CD4-positive, alpha-beta T cell (primary cell): ENCODE measurements at regions not wholly inside any gene's neighbourhood (a gene's known extent, or its start where the extent isn't known, plus 50 kb on each side); places are given as distances from the start of the nearest gene placed in this dataset.

Experiments used
- ATAC-seq: fragments of 200-7000 bp; cut with Tn5 transposase; one replicate; pipeline ENCODE4 v1.10.0; 2022; ENCODE audit warnings: mild to moderate bottlenecking; ENCODE audit not compliant: poor library complexity
- CTCF ChIA-PET: fragments of 350-600 bp; sonication (Branson Sonifier 250); formaldehyde crosslinking; loops from one replicate; lab custom pipeline; 2021; ENCODE audit warnings: antibody characterized with exemption, inconsistent platforms; lab: Charles Lee
- POLR2A ChIA-PET: fragments of 350-600 bp; sonication (Branson Sonifier 250); formaldehyde crosslinking; loops from one replicate; lab custom pipeline; 2021; ENCODE audit warnings: antibody characterized with exemption, inconsistent platforms; lab: Charles Lee
- DNase-seq, 14 experiments: peaks; one replicate each; pipeline ENCODE4 v3.0.0-alpha.2; 2013 to 2020; ENCODE audit warnings: mixed read lengths in 2 of 14
- H3K27ac ChIP-seq, 2 donors: one replicate each; pipeline versions ENCODE4 v1.5.1 to v1.7.0; 2013; ENCODE audit warnings: low read length in 2 of 2, low read depth in 1 of 2, mild to moderate bottlenecking in 1 of 2
- H3K27me3 ChIP-seq, 2 experiments: 1 replicate in 1 of 2; 2 replicates in 1 of 2; pipeline versions ENCODE4 v1.6.1 to v1.7.0; 2013; ENCODE audit warnings: low read length in 2 of 2, control low read depth in 1 of 2, mild to moderate bottlenecking in 1 of 2, moderate library complexity in 1 of 2; ENCODE audit not compliant: insufficient read depth in 2 of 2, control insufficient read depth in 1 of 2
- H3K36me3 ChIP-seq: one replicate; pipeline ENCODE4 v1.6.1; 2013; ENCODE audit warnings: low read length, control low read depth; ENCODE audit not compliant: insufficient read depth
- H3K4me1 ChIP-seq: one replicate; pipeline ENCODE4 v1.6.1; 2013; ENCODE audit warnings: low read length, control low read depth; ENCODE audit not compliant: insufficient read depth
- H3K4me3 ChIP-seq: one replicate; pipeline ENCODE4 v1.5.1; 2013; ENCODE audit warnings: mild to moderate bottlenecking, low read length, moderate library complexity
- H3K9me3 ChIP-seq, 2 experiments: 1 replicate in 1 of 2; 2 replicates in 1 of 2; pipeline versions ENCODE4 v1.6.1 to v1.7.0; 2013; ENCODE audit warnings: low read length in 2 of 2, mild to moderate bottlenecking in 2 of 2, control low read depth in 1 of 2, moderate library complexity in 1 of 2; ENCODE audit not compliant: control insufficient read depth in 1 of 2, insufficient read depth in 1 of 2
- H3K27ac Mint-ChIP-seq: one replicate; pipeline ENCODE4 v1.8.0; 2020; ENCODE audit warnings: mixed read lengths
- H3K27me3 Mint-ChIP-seq: one replicate; pipeline ENCODE4 v1.8.0; 2021; ENCODE audit warnings: mixed read lengths
- H3K36me3 Mint-ChIP-seq: one replicate; pipeline ENCODE4 v1.8.0; 2021; ENCODE audit warnings: low read depth, mixed read lengths
- H3K4me1 Mint-ChIP-seq: one replicate; pipeline ENCODE4 v1.8.0; 2021; ENCODE audit warnings: low read depth, mixed read lengths
- H3K4me3 Mint-ChIP-seq: one replicate; pipeline ENCODE4 v1.8.0; 2020; ENCODE audit warnings: mild to moderate bottlenecking, mixed read lengths
- H3K9me3 Mint-ChIP-seq: one replicate; pipeline ENCODE4 v1.8.0; 2020; ENCODE audit warnings: mixed read lengths
- intact Hi-C, 2 experiments: fragments of 100-400 bp; cut with DNase I in 1 of 2; cut with micrococcal nuclease in 1 of 2; formaldehyde crosslinking; loops; one replicate each; pipeline versions ENCODE4 v1.15.1 to v1.9.0; 2023 to 2025; cut with DNase I, micrococcal nuclease
- TF ChIP-seq, protein P1 (sequence below): fragments of 200-600 bp; IDR thresholded peaks from one replicate; pipeline ENCODE4 v1.8.0; 2022; ENCODE audit warnings: antibody characterized with exemption, mild to moderate bottlenecking

DNA sequence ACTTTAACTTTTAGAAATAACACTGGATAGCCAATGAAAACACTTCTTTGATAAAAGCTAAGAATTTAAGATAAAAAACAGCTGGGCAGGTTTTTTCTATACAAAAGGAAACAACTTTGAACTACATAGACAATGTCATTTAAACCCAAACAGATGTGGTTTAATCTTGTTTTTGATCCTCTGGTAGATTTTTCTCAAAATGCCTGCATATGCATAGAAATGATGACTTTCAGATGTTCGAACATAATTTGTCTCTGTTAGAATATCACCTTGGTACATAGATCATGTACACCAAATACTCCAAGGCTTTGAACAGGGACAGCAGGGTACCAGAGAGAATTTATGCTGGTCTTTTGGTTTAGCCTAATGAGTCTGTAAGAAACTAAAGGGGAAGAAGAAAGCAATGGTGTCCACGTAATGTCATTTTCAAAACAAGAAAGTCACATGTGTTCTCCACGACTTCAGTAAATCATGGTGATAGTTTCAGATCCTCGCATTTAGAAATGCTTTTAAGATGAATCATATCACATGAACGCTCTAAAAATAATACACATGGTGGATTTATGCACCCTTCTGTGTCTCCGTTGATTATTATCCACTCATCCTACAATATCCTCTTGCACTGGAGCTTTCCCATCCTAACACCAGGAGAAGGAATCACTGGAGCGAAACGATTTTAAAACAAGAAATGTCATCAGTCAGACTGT is 160.1 kb upstream of the PDZRN3 start:
- peaks cover 2% of the 10 kb centered on the region for H3K9me3 Mint-ChIP-seq
- intact Hi-C loops, result no loop called here
- no peaks in the 10 kb centered on the region for H3K27me3 ChIP-seq
- H3K27ac ChIP-seq, result no peak overlapping the region
- no peaks in the 10 kb centered on the region for H3K36me3 Mint-ChIP-seq
- H3K4me3 Mint-ChIP-seq, result no peak overlapping the region
- no peak for ATAC-seq
- CTCF ChIA-PET, result no interaction called here
- H3K36me3 ChIP-seq, result no peaks in the 10 kb centered on the region
- no peaks in the 10 kb centered on the region for H3K27me3 Mint-ChIP-seq
- H3K4me3 ChIP-seq, result no peak overlapping the region
- H3K4me1 ChIP-seq, result no peaks in the 10 kb centered on the region
- POLR2A ChIA-PET, result no interaction called here
- TF ChIP-seq, protein P1, sequence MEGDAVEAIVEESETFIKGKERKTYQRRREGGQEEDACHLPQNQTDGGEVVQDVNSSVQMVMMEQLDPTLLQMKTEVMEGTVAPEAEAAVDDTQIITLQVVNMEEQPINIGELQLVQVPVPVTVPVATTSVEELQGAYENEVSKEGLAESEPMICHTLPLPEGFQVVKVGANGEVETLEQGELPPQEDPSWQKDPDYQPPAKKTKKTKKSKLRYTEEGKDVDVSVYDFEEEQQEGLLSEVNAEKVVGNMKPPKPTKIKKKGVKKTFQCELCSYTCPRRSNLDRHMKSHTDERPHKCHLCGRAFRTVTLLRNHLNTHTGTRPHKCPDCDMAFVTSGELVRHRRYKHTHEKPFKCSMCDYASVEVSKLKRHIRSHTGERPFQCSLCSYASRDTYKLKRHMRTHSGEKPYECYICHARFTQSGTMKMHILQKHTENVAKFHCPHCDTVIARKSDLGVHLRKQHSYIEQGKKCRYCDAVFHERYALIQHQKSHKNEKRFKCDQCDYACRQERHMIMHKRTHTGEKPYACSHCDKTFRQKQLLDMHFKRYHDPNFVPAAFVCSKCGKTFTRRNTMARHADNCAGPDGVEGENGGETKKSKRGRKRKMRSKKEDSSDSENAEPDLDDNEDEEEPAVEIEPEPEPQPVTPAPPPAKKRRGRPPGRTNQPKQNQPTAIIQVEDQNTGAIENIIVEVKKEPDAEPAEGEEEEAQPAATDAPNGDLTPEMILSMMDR, result no peak
- no peaks in the 10 kb centered on the region for H3K4me1 Mint-ChIP-seq
- no peak overlapping the region for H3K27ac Mint-ChIP-seq
- no peaks in the 10 kb centered on the region for H3K9me3 ChIP-seq
- DNase-seq, result no peak

DNA sequence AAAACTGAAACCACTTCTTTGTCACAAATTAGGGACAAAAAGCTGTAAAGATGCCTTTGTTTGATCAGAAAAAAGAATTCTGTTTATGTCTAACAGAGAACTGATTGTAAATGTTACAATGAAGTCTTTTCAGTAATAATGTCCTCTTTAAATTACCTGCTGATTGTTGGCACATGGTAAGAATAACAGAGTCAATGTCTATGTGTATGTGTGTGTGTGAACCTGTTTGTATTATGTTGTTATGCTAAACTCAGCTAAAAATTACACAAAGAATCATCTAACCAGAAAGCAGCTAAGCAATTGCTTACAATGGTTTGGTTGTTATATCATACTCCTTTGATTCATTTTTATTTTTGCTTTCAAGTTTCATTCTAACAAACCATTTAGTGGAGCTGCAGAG is 159.1 kb upstream of the PDZRN3 start:
- Histone ChIP-seq H3K36me3 (no peaks in the 10 kb centered on the region), H3K27me3 (no peaks in the 10 kb centered on the region), H3K4me1 (no peaks in the 10 kb centered on the region), H3K4me3 (no peak overlapping the region), H3K9me3 (no peaks in the 10 kb centered on the region), H3K27ac (no peak overlapping the region)
- CTCF ChIA-PET, result no interaction called here
- peaks cover 2% of the 10 kb centered on the region for H3K9me3 Mint-ChIP-seq
- DNase-seq, result no peak
- no peak for ATAC-seq
- H3K4me1 Mint-ChIP-seq, result no peaks in the 10 kb centered on the region
- no peaks in the 10 kb centered on the region for H3K27me3 Mint-ChIP-seq
- H3K4me3 Mint-ChIP-seq, result no peak overlapping the region
- TF ChIP-seq, protein P1, result no peak
- no peaks in the 10 kb centered on the region for H3K36me3 Mint-ChIP-seq
- no peak overlapping the region for H3K27ac Mint-ChIP-seq
- POLR2A ChIA-PET, result no interaction called here
- intact Hi-C loops, result no loop called here

DNA sequence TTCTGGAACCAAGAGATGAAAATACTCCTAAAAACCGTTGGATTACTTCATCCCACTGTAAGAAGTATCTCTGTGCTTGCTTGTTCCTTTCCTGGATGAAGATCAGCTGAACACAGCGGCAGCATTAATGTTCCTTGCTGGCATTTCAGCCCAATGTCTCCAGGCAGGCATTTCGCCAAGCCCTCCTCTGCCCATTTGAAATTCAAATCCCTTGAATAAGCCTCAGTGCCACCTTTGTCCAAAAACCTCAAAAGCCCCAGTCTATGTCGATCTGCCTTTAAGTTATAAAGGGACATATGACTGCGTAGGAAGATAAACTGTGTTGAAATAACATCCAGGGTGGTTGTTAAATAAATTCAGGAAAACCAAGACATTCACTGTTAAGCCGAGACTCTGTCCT is 156.8 kb upstream of the PDZRN3 start:
- H3K4me1 ChIP-seq, result no peaks in the 10 kb centered on the region
- no peak overlapping the region for H3K4me3 Mint-ChIP-seq
- ChIA-PET POLR2A (interaction anchor here (0.6 kb wide), 1 partner anchor 17 kb away, joined by 3 read pairs; no protein-coding TSS in a partner anchor), CTCF (no interaction called here)
- H3K27me3 Mint-ChIP-seq, result no peaks in the 10 kb centered on the region
- ATAC-seq, result no peak
- H3K27ac Mint-ChIP-seq, result no peak overlapping the region
- no peaks in the 10 kb centered on the region for H3K4me1 Mint-ChIP-seq
- H3K9me3 ChIP-seq, result no peaks in the 10 kb centered on the region
- H3K4me3 ChIP-seq, result no peak overlapping the region
- TF ChIP-seq, protein P1, result no peak
- no peaks in the 10 kb centered on the region for H3K36me3 ChIP-seq
- peaks cover 2% of the 10 kb centered on the region for H3K9me3 Mint-ChIP-seq
- intact Hi-C loops, result no loop called here
- H3K27ac ChIP-seq, result no peak overlapping the region
- DNase-seq, result no peak
- H3K36me3 Mint-ChIP-seq, result no peaks in the 10 kb centered on the region
- no peaks in the 10 kb centered on the region for H3K27me3 ChIP-seq
